Hepatic stellate cell (primary cell): ENCODE measurements at regions not wholly inside any gene's neighbourhood (a gene's known extent, or its start where the extent isn't known, plus 50 kb on each side); places are given as distances from the start of the nearest gene placed in this dataset.
"Not testable (repeated sequence)": the region's sequence is repeated elsewhere in the genome, so short reads cannot be mapped to it uniquely, and the experiment has no call there.

Experiments used
- DNase-seq: peaks from one replicate; pipeline ENCODE4 v3.0.0; 2011; ENCODE audit warnings: low spot score

- no peak for DNase-seq
Observed at GRCh38 chr6:104505838-104506237, 353.9 kb downstream of the HACE1 start.

DNA sequence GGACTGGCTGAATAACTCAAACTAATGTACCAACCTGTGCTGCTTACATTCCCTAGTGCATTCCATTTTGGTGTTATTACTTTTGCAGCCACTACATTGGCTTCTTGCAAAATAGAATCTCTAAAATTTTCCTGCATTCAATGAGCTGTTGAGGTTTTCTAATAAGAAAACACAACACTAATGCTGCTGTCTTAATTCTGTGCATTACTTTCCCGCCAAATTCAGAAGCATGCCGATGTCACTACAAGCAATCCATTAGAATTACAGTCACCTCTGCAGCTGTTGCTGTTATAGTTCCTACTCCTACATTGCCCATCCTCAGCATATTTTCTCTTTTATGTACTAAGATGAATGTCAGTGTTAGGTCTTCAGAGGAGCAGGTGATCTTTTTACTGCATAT is 359.5 kb downstream of the HACE1 start:
- no peak for DNase-seq

DNA sequence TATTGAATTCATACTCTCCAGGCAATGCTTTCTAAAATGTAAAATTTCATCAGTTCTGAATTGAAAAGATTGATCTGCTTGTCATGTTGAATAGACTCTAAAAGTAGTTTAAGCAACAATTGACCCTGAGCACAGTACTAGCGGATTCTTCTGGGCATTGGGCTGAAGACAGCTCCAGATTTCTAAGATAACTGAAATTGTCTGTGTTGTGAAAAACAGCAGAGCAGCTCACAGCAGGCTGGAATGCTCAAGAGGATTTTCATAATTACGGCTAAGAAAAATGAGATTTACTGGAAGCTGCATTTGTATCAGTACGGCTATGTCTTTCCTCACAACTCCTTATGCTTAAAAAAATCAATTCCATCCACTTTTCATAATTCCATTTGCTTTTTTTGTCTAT is 373.7 kb downstream of the HACE1 start:
- no peak for DNase-seq

GRCh38 chr6:104484626-104485025 is 375.1 kb downstream of the HACE1 start:
- no peak for DNase-seq

DNA sequence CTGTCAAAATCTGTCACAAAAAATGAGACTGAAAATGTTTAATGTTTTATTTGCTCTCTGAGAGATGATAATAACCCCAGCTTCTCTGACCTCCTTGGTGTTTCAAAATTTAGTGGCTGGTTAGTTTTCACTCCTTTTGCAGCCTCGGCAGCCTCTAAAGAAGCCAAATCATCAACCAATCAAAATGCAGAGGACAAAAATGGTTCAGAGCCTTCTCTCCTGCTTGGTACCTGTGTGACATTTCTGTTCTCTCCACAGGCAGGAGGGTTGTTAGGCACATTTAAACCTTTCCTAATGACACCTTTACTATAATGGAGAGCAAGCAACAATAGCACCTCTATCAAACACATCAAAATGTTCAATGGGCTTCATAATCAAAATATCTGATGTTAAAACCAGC is 375.5 kb downstream of the HACE1 start:
- DNase-seq: no peak

- DNase-seq: no peak
Observed at GRCh38 chr6:104483225-104483834, 376.4 kb downstream of the HACE1 start.

GRCh38 chr6:104477569-104477968 is 382.1 kb downstream of the HACE1 start:
- DNase-seq: no peak

- DNase-seq: no peak
Observed at GRCh38 chr6:104473021-104473429, 386.7 kb downstream of the HACE1 start.

GRCh38 chr6:104472021-104472901 is 387.5 kb downstream of the HACE1 start:
- DNase-seq: no peak

DNA sequence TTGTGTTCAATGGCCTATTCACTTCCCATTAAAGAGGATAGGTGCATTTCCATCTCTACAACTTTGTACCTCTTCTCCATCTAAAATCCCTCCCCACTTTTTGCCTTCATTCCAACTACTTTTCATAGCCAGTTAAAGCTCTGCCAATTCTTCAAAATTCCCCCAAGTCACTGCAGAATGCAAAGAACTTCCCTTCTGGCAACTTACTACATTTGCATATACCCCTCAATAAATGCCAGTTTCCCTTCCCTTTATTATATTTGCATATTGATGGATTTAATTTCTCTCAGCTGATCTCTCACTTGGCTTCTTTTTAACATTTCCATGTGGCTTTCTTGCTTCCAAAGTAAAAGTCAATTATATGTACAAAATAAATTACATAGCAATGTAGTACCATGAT is 393.4 kb downstream of the HACE1 start:
- DNase-seq: no peak

- DNase-seq: no peak
Observed at GRCh38 chr6:104462811-104463599, 396.7 kb downstream of the HACE1 start.

DNA sequence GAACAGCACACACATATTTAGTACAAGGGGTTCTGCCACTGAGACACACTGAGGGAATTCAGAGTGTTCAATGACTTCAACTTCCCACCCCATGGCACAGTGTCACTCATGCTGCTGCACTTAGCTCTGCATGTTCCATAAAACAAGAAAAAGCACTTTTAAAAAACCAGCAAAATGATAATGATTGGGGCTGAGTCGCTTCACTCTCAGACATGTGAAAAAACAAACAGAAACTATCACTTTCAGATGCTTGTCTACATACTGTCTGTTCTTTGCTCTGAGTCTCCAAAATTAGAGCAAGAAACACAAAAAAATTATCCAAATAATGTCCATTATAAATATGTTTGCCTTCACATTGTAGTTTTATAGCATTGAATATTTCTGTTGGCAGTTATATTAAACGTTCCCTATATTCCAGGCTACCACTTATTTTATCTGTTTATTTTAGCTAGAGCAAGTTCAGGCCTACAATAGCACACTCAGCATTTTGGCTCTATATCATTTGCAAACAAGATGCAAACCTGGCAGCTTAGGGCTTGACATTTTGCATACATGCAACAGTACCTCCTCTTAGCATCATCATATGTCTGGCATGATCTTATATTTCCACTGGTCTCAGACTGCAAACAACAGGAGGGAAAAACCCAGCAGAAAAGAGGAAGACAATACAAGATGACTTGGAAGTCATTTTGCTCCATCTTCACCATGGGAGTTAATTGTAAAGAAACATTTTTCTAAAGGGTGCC is 398.8 kb downstream of the HACE1 start:
- no peak for DNase-seq

- no peak for DNase-seq
Observed at GRCh38 chr6:104459543-104459942, 400.2 kb downstream of the HACE1 start.

- DNase-seq: no peak
Observed at GRCh38 chr6:104449918-104450317, 409.8 kb downstream of the HACE1 start.

- not testable (repeated sequence) for DNase-seq
Observed at GRCh38 chr6:104446101-104447080, 413.3 kb downstream of the HACE1 start.

- DNase-seq: no peak
Observed at GRCh38 chr6:104434519-104434918, 425.2 kb downstream of the HACE1 start.

- DNase-seq: no peak
Observed at GRCh38 chr6:104431096-104431495, 428.6 kb downstream of the HACE1 start.

DNA sequence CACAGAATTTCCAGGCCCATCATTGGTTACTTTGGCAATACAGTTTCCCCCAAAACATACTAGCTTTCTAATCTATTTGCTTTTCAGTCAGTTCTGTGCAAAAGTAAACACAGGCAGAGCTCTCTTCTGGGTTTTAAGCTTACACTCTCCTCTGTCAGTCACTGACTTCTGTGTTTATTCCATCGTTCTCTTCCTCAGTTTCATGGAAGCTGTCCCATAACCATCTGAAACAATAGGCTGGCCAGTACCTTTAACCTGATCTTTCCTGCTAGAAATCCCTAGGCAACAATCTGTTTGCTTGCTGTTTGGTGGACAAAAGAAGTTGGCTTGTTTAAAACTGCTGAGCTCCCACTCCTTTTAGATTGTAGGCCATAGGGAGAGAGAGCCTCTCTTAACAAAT is 431.5 kb downstream of the HACE1 start:
- DNase-seq: no peak

GRCh38 chr6:104423691-104424090 is 436.0 kb downstream of the HACE1 start:
- no peak for DNase-seq

DNA sequence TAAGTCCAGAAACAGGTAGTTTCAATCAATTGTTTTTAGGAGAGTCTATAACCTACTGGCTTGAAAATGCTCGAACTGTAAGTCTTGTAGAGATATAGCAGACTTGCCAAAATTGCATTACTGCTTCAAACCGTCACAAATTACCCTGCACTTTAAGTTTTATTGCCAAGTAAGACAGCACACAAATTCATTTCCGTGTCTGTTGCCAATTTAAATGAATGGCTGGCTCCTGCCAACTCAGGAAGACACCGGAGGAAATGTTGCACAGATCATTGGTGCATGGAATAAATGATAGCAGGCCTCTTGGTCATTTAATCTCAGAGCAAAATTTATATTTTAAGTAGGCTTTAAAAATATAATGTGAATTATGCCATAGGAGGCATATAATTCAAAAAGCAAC is 438.1 kb downstream of the HACE1 start:
- no peak for DNase-seq

- DNase-seq: no peak
Observed at GRCh38 chr6:104418839-104419238, 440.9 kb downstream of the HACE1 start.
